GM18519 (cell line): ENCODE measurements at regions not wholly inside any gene's neighbourhood (a gene's known extent, or its start where the extent isn't known, plus 50 kb on each side); places are given as distances from the start of the nearest gene placed in this dataset.
"Not testable (repeated sequence)": the region's sequence is repeated elsewhere in the genome, so short reads cannot be mapped to it uniquely, and the experiment has no call there.

Experiments
- ATAC-seq: cut with Tn5 transposase; IDR thresholded peaks from one replicate; pipeline ENCODE4 v1.9.1; 2021; ENCODE audit warnings: mild to moderate bottlenecking, moderate library complexity; ENCODE audit not compliant: unreplicated experiment, low FRiP score

GRCh38 chrX:40987413-40987812, 97.8 kb upstream of the USP9X start:
- ATAC-seq = no peak

GRCh38 chrX:40988100-40988499, 97.1 kb upstream of the USP9X start:
- no peak for ATAC-seq

- not testable (repeated sequence) for ATAC-seq
These were observed 91.8 kb upstream of the USP9X start for GRCh38 chrX:40993395-40993794.

GRCh38 chrX:40996886-40997530, 88.2 kb upstream of the USP9X start:
- peak; percentile 51 for ATAC-seq

GRCh38 chrX:40998123-40998522, 87.1 kb upstream of the USP9X start:
- ATAC-seq = no peak

- ATAC-seq = no peak
These were observed 83.9 kb upstream of the USP9X start for GRCh38 chrX:41001327-41001726.

- no peak for ATAC-seq
These were observed 83.2 kb upstream of the USP9X start for GRCh38 chrX:41002026-41002425.

- no peak for ATAC-seq
These were observed 81.6 kb upstream of the USP9X start for GRCh38 chrX:41003506-41004270.

- no peak for ATAC-seq
These were observed 79.7 kb upstream of the USP9X start for GRCh38 chrX:41005445-41005992.

GRCh38 chrX:41009850-41010846, 75.1 kb upstream of the USP9X start:
- ATAC-seq = no peak

- ATAC-seq = no peak
These were observed 70.4 kb upstream of the USP9X start for GRCh38 chrX:41014776-41015360.

- not testable (repeated sequence) for ATAC-seq
These were observed 67.5 kb upstream of the USP9X start for GRCh38 chrX:41017785-41018184.

- not testable (repeated sequence) for ATAC-seq
These were observed 66.7 kb upstream of the USP9X start for GRCh38 chrX:41018391-41019040.

GRCh38 chrX:41019041-41019392, 66.2 kb upstream of the USP9X start:
- no peak for ATAC-seq

- no peak for ATAC-seq
These were observed 62.7 kb upstream of the USP9X start for GRCh38 chrX:41022566-41022965.

GRCh38 chrX:41023098-41023497, 62.1 kb upstream of the USP9X start:
- ATAC-seq = no peak

GRCh38 chrX:41024335-41024734, 60.9 kb upstream of the USP9X start:
- ATAC-seq = not testable (repeated sequence)

- no peak for ATAC-seq
These were observed 60.5 kb upstream of the USP9X start for GRCh38 chrX:41024755-41025154.

- ATAC-seq = no peak
These were observed 59.1 kb upstream of the USP9X start for GRCh38 chrX:41025926-41026701.
